ENCODE measurements at regions not wholly inside any gene's neighbourhood (a gene's known extent, or its start where the extent isn't known, plus 50 kb on each side); places are given as distances from the start of the nearest gene placed in this dataset.

DNA sequence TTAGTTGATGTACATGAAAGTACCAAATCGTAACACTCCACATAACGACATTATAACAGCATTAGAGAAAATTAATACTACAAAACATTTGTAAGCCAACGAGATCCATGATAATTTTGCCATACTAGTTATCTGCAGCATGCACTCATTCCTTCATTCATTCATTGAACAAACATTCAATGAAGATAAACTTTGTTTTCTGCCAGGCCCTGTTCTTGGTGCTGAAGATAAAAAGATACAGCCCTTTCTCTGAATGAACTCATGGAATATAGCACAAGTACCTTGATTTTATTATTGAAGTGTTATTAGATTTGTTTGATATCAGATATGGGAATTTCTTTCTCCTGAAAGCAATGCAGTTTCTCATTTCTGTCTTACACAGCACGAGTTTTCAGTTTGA lies 524.0 kb downstream of the TFAP2A start:
- H3K27me3 ChIP-seq (ENCODE audit: insufficient read depth, low read length) = no peaks in the 10 kb centered on the region
- H3K27ac ChIP-seq (ENCODE audit: low read depth, low read length) = no peak overlapping the region
- H3K4me3 ChIP-seq (ENCODE audit: low read depth, low read length) = no peak overlapping the region
- no peaks in the 10 kb centered on the region for H3K36me3 ChIP-seq (ENCODE audit: insufficient read depth, low read length)
- no peaks in the 10 kb centered on the region for H3K79me2 ChIP-seq (ENCODE audit: control insufficient read depth, insufficient read depth, low read length, unreplicated experiment)
- no peaks in the 10 kb centered on the region for H3K4me1 ChIP-seq (ENCODE audit: control insufficient read depth, insufficient read depth, low read length, unreplicated experiment)
- no peak overlapping the region for H2AFZ ChIP-seq (ENCODE audit: low read length, unreplicated experiment)

DNA sequence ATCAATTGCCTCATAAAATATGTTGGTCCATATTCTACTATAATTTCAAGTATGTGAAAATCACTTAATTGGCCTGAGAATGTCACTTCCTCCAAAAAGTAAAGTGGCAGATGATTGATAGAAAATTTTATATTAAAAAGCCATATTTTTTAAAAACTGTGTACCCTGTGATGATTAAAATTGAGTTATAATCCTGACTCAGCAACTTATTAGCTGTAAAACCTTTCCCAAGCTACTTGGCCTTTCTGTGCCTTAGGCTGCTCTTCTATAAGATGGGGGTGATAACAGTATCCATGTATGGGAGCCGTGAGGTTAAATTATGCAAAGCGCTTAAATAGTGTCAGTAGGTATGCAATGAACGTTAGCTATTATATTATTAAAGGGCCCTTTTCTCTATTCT lies 524.4 kb downstream of the TFAP2A start:
- H3K4me1 ChIP-seq (ENCODE audit: control insufficient read depth, insufficient read depth, low read length, unreplicated experiment) = no peaks in the 10 kb centered on the region
- H3K4me3 ChIP-seq (ENCODE audit: low read depth, low read length) = no peak overlapping the region
- no peak overlapping the region for H2AFZ ChIP-seq (ENCODE audit: low read length, unreplicated experiment)
- no peak overlapping the region for H3K27ac ChIP-seq (ENCODE audit: low read depth, low read length)
- no peaks in the 10 kb centered on the region for H3K79me2 ChIP-seq (ENCODE audit: control insufficient read depth, insufficient read depth, low read length, unreplicated experiment)
- no peaks in the 10 kb centered on the region for H3K36me3 ChIP-seq (ENCODE audit: insufficient read depth, low read length)
- H3K27me3 ChIP-seq (ENCODE audit: insufficient read depth, low read length) = no peaks in the 10 kb centered on the region

DNA sequence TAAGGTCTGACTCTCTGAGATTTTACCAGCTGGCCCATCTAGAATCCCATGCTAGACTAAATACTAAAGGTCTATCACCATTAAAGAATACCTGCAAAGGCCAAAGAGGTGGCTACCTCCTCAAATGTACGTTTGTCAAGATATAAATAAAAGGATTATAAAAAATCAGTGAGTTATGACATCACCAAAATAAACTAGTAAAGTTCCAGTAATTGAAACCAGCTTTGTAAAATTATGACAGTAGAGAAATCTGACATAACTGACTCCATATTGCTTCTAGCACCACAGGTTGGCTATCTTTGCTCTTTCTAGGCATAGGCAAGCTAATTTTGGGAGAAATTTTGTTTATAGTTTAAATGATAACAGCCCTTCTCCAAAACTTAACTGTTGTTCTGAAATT lies 536.3 kb downstream of the TFAP2A start:
- Histone ChIP-seq H3K4me1 (ENCODE audit: control insufficient read depth, insufficient read depth, low read length, unreplicated experiment) (no peaks in the 10 kb centered on the region), H3K4me3 (ENCODE audit: low read depth, low read length) (no peak overlapping the region), H2AFZ (ENCODE audit: low read length, unreplicated experiment) (no peak overlapping the region), H3K36me3 (ENCODE audit: insufficient read depth, low read length) (no peaks in the 10 kb centered on the region), H3K27me3 (ENCODE audit: insufficient read depth, low read length) (no peaks in the 10 kb centered on the region), H3K27ac (ENCODE audit: low read depth, low read length) (no peak overlapping the region), H3K79me2 (ENCODE audit: control insufficient read depth, insufficient read depth, low read length, unreplicated experiment) (no peaks in the 10 kb centered on the region)

DNA sequence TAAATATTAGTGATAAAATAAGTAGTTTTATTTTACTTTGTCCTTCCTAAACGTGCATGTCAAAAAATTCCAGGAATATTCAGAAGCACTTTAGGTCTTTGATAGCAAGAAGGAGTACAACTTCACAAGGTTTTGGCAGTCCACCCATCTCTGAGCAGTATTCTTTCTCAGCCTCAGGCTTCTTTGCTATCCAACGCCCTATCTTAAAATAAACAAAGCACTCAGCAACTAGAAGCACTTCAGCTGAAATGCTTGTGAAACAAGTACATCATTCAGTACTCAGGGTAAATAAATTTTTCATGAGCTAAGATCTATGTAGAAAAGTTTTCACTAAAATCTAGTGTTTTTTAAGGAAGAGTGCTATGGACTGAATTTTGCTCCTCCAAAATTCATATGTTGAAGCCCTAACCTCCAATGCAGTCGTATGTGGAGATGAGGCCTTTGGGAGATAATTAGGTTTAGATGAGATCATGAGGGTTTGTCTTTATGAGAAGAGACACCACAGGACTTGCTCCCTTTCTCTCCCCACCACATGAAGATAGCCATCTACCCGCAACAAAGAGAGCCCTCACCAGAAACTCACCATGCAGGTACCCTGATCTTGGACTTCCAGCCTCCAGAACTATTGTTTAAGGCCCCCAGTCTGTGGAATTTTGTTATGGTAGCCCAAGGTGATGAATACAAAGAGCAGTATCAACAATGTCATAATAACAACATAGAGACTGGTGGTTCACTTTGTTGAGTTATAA lies 539.1 kb downstream of the TFAP2A start:
- Histone ChIP-seq H3K4me1 (ENCODE audit: control insufficient read depth, insufficient read depth, low read length, unreplicated experiment) (no peaks in the 10 kb centered on the region), H3K4me3 (ENCODE audit: low read depth, low read length) (no peak overlapping the region), H3K27me3 (ENCODE audit: insufficient read depth, low read length) (no peaks in the 10 kb centered on the region), H3K36me3 (ENCODE audit: insufficient read depth, low read length) (no peaks in the 10 kb centered on the region), H3K79me2 (ENCODE audit: control insufficient read depth, insufficient read depth, low read length, unreplicated experiment) (no peaks in the 10 kb centered on the region), H3K27ac (ENCODE audit: low read depth, low read length) (no peak overlapping the region), H2AFZ (ENCODE audit: low read length, unreplicated experiment) (no peak overlapping the region)

DNA sequence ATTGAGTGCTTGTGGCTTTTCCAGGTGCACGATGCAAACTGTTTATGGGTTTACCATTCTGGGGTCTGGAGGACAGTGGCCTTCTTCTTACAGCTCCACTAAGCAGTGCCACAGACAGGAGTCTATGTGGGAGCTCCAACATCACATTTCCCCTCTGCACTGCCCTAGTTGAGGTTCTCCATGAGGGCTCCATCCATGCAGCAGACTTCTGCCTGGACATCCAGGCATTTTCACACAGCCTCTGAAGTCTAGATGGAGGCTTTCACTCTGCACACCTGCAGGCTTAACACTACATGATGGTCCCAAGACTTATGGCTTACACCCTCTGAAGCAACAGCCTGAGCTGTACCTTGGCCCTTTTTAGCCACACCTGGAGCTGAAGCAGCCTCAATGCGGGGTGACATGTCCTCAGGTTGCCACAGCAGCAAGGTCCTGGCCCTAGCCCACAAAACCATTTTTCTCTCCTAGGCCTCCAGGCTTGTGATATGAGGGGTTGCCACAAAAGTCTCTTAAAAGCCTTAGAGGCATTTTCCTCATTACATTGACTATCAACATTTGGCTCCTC lies 552.2 kb downstream of the TFAP2A start:
- Histone ChIP-seq H3K27me3 (ENCODE audit: insufficient read depth, low read length) (no peaks in the 10 kb centered on the region), H3K27ac (ENCODE audit: low read depth, low read length) (no peak overlapping the region), H3K4me1 (ENCODE audit: control insufficient read depth, insufficient read depth, low read length, unreplicated experiment) (no peaks in the 10 kb centered on the region), H3K79me2 (ENCODE audit: control insufficient read depth, insufficient read depth, low read length, unreplicated experiment) (no peaks in the 10 kb centered on the region), H3K36me3 (ENCODE audit: insufficient read depth, low read length) (no peaks in the 10 kb centered on the region), H2AFZ (ENCODE audit: low read length, unreplicated experiment) (no peak overlapping the region), H3K4me3 (ENCODE audit: low read depth, low read length) (no peak overlapping the region)

DNA sequence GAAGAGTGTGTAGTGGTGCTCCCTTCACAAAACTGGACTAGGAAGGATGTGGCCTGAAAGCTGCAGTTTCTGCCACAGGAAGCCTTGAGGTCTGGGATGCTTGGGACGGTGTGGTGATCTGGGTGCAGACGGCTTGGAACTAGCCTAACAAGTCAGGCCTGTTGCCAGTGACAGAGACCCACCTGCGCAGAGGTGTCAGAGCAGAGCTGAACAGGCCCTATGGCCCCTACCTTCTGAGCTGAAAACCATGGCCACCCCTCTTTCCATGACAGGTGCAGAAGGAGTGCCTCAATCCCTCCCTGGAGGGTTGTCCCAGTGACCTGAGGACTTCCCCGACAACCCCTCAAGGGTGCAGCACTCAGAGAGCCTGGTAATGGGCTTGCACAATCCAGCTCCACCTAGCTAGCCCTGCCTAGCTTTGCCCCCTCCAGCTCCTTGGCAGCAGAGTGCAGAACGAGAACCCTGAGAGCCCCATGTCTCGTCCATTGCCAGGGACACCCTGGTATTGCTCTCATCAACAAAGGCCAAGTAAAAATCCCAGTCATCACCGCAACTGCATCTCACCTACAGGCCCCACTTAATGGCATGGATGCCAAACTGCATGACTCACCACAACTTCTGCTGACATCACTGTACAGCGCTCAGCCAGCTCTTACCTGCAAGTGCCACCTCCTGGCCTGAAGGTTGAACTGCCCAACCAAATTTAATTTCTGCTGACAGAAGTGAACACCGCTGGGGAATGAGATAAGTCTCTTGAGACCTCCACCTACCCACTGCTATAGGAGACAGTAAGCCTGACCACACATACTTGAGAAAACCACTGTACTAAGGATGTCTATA lies 563.1 kb downstream of the TFAP2A start:
- no peak overlapping the region for H2AFZ ChIP-seq (ENCODE audit: low read length, unreplicated experiment)
- H3K79me2 ChIP-seq (ENCODE audit: control insufficient read depth, insufficient read depth, low read length, unreplicated experiment) = no peaks in the 10 kb centered on the region
- H3K4me1 ChIP-seq (ENCODE audit: control insufficient read depth, insufficient read depth, low read length, unreplicated experiment) = no peaks in the 10 kb centered on the region
- H3K27me3 ChIP-seq (ENCODE audit: insufficient read depth, low read length) = no peaks in the 10 kb centered on the region
- no peaks in the 10 kb centered on the region for H3K36me3 ChIP-seq (ENCODE audit: insufficient read depth, low read length)
- no peak overlapping the region for H3K27ac ChIP-seq (ENCODE audit: low read depth, low read length)
- H3K4me3 ChIP-seq (ENCODE audit: low read depth, low read length) = no peak overlapping the region

DNA sequence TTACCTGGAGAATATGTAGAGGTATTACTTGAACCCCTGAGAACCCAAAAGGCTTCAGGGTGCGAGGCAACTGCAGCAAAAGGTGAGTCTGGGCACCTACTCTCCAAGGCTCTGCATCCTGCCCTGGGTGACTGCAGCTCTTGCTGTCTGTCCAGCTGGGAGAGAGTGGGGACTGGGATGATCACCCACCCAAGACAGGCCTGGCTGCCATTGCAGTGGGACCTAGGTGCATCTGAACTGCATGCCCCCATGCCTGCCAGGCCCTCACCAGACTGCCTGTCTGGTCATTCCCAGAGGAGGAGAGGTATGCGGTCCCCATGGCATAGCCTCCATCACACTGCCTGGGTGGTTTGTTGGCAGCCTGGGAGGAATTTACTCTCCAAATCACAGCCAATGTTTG lies 563.9 kb downstream of the TFAP2A start:
- Histone ChIP-seq H3K27ac (ENCODE audit: low read depth, low read length) (no peak overlapping the region), H3K79me2 (ENCODE audit: control insufficient read depth, insufficient read depth, low read length, unreplicated experiment) (no peaks in the 10 kb centered on the region), H3K36me3 (ENCODE audit: insufficient read depth, low read length) (no peaks in the 10 kb centered on the region), H3K27me3 (ENCODE audit: insufficient read depth, low read length) (no peaks in the 10 kb centered on the region), H3K4me3 (ENCODE audit: low read depth, low read length) (no peak overlapping the region), H2AFZ (ENCODE audit: low read length, unreplicated experiment) (no peak overlapping the region), H3K4me1 (ENCODE audit: control insufficient read depth, insufficient read depth, low read length, unreplicated experiment) (no peaks in the 10 kb centered on the region)

DNA sequence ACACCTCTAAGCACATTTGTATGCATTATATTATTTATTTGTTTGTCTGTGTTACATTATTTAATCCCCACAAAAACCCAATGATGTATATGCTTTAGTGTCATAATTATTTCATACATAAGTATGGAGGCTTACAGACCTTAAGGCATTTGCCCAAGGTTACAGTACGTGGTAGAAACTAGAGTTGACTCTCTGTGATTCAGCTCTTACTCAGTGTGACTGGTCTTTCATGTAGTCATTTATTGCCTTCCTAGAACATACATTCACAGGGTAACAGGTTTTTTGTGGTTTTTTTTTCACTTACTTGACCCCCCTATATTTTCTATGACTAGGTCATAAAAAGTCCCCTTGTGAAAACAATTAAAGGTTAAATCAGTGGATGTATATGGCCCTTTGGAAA lies 566.8 kb downstream of the TFAP2A start:
- Histone ChIP-seq H3K36me3 (ENCODE audit: insufficient read depth, low read length) (no peaks in the 10 kb centered on the region), H3K27ac (ENCODE audit: low read depth, low read length) (no peak overlapping the region), H3K27me3 (ENCODE audit: insufficient read depth, low read length) (no peaks in the 10 kb centered on the region), H3K4me1 (ENCODE audit: control insufficient read depth, insufficient read depth, low read length, unreplicated experiment) (no peaks in the 10 kb centered on the region), H2AFZ (ENCODE audit: low read length, unreplicated experiment) (no peak overlapping the region), H3K79me2 (ENCODE audit: control insufficient read depth, insufficient read depth, low read length, unreplicated experiment) (no peaks in the 10 kb centered on the region), H3K4me3 (ENCODE audit: low read depth, low read length) (no peak overlapping the region)

DNA sequence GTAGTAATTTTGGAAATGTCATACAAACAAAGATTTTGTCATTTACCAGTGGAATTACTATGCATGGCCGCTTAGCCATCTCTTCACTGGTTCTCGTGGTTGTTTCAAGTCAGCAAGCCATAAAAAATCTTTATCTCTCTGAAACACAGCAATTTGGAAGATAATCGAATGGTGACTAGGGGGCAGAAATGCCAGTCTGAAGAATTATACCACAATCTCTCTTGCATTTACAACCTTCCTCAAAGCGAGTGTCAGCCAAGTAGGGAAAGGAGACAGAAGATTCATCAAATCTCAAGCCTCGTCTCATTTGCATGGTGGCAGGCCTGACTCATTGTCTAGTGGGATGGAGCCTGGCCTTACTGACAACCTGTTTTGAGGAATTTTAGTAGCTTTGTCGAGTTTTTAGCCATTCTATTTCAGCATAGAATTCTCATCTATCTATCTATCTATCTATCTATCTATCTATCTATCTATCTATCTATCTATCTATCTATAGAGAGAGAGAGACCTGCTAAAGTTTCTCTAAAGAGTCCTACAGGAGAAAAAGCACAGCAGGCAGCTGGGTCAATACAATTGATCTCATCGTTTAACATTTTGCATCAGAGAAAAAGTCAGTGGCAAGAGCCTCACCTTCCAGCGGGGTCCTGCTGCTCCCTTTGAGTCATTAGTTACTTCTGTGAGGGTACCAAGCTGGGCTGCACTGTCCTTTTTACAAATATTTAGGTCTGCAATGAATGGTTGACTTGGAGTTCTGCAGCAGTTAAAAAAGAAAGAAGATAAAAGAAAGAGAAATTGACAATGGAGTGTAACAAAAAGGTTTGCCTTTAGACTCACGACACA lies 572.8 kb downstream of the TFAP2A start:
- H3K79me2 ChIP-seq (ENCODE audit: control insufficient read depth, insufficient read depth, low read length, unreplicated experiment) = no peaks in the 10 kb centered on the region
- H2AFZ ChIP-seq (ENCODE audit: low read length, unreplicated experiment) = no peak overlapping the region
- H3K27ac ChIP-seq (ENCODE audit: low read depth, low read length) = no peak overlapping the region
- no peaks in the 10 kb centered on the region for H3K36me3 ChIP-seq (ENCODE audit: insufficient read depth, low read length)
- no peaks in the 10 kb centered on the region for H3K27me3 ChIP-seq (ENCODE audit: insufficient read depth, low read length)
- H3K4me1 ChIP-seq (ENCODE audit: control insufficient read depth, insufficient read depth, low read length, unreplicated experiment) = no peaks in the 10 kb centered on the region
- no peak overlapping the region for H3K4me3 ChIP-seq (ENCODE audit: low read depth, low read length)

DNA sequence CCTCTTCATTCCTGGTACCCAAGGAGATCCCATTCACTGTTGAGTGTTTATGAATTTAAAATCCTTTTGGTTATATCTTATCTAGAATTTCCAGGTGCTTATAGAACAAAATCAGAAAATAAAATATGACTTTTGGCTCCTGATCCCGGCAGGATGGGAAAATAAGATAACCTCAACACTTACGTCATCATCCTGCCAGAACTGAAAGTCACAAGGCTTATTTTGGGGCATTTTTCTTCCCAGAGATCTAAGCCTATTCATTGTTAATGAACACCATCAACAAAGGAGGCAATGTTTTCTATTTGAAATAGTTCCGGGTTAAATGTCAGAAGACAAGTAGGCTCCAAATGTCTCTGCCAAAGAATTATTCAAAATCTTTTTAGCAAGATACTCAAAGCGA lies 580.6 kb downstream of the TFAP2A start:
- Histone ChIP-seq H3K36me3 (ENCODE audit: insufficient read depth, low read length) (no peaks in the 10 kb centered on the region), H3K27ac (ENCODE audit: low read depth, low read length) (no peak overlapping the region), H3K4me3 (ENCODE audit: low read depth, low read length) (no peak overlapping the region), H3K79me2 (ENCODE audit: control insufficient read depth, insufficient read depth, low read length, unreplicated experiment) (no peaks in the 10 kb centered on the region), H2AFZ (ENCODE audit: low read length, unreplicated experiment) (no peak overlapping the region), H3K27me3 (ENCODE audit: insufficient read depth, low read length) (no peaks in the 10 kb centered on the region), H3K4me1 (ENCODE audit: control insufficient read depth, insufficient read depth, low read length, unreplicated experiment) (no peaks in the 10 kb centered on the region)

All from ACC112 (cell line).